ENCODE measurements at regions not wholly inside any gene's neighbourhood (a gene's known extent, or its start where the extent isn't known, plus 50 kb on each side); places are given as distances from the start of the nearest gene placed in this dataset.

DNA sequence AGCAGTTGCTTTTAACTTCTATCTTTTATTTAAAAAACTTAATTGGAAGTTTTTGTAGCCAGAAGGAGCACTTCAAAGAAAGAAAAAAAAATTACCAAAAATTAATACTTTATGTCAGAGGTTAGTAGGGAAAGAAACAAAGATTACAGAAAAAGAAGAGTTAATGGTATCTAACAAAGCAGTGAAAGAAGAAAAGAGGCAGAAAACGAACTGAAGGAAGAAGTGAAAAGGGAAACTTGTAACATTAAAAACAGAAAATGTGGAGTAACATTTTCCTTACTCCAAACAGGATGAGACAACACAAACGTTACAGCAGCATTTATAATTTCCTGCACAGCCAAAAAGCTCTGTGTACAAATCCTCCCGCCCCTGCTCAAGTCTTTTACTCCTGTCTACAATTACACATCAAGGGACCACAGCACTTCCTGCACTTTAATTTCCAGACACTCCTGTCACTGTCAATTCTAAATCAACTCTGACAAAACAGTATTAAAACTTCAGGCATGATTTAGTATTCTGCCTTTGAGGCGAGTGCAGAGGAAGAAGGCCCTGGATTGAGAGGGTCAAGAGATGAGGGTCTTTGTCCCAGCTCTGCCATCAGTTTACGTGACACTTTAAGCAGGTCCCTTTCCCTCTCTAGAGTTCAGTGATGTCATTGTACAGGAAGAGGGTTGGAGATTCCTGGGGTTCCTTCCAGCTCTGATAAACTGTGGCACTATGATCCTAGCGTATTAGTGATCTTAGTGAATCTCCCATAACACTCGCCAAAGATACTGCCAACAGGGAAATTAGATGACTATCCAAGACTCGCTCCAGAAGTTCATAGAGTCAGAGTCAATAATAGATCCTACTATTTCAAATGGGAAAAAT lies 53.2 kb upstream of the LSM14A start:
- DNase-seq (ENCODE audit: low read depth in 2 of 2): no peak
- no peak overlapping the region for H3K4me2 ChIP-seq (ENCODE audit: extremely low read depth, insufficient read depth, low read length)
- no peaks in the 10 kb centered on the region for H3K4me1 ChIP-seq (ENCODE audit: control insufficient read depth, extremely low read depth, insufficient read depth, low read length)
- H3K9me3 ChIP-seq (ENCODE audit: control insufficient read depth, insufficient read depth, low read depth, low read length): no peaks in the 10 kb centered on the region
- peaks cover 8% of the 10 kb centered on the region for H3K27me3 ChIP-seq (ENCODE audit: control insufficient read depth, insufficient read depth, low read length)
- H3K79me2 ChIP-seq (ENCODE audit: control insufficient read depth, insufficient read depth, low read length): no peaks in the 10 kb centered on the region
- H3K27ac ChIP-seq (ENCODE audit: insufficient read depth, low read length): no peak overlapping the region
- no peak overlapping the region for H3K4me3 ChIP-seq (replicated peaks in 1 of 4; ENCODE audit: control extremely low read depth in 1 of 4, insufficient read depth in 1 of 4, low read depth in 3 of 4, low read length in 4 of 4)
- no peaks in the 10 kb centered on the region for H3K36me3 ChIP-seq (ENCODE audit: control insufficient read depth, insufficient read depth, low read length)
- no peak overlapping the region for H2AFZ ChIP-seq (ENCODE audit: low read length)
- H4K20me1 ChIP-seq (ENCODE audit: control insufficient read depth, extremely low read depth, insufficient read depth, low read length): no peaks in the 10 kb centered on the region
- TF ChIP-seq, protein P1, sequence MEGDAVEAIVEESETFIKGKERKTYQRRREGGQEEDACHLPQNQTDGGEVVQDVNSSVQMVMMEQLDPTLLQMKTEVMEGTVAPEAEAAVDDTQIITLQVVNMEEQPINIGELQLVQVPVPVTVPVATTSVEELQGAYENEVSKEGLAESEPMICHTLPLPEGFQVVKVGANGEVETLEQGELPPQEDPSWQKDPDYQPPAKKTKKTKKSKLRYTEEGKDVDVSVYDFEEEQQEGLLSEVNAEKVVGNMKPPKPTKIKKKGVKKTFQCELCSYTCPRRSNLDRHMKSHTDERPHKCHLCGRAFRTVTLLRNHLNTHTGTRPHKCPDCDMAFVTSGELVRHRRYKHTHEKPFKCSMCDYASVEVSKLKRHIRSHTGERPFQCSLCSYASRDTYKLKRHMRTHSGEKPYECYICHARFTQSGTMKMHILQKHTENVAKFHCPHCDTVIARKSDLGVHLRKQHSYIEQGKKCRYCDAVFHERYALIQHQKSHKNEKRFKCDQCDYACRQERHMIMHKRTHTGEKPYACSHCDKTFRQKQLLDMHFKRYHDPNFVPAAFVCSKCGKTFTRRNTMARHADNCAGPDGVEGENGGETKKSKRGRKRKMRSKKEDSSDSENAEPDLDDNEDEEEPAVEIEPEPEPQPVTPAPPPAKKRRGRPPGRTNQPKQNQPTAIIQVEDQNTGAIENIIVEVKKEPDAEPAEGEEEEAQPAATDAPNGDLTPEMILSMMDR (conservative IDR thresholded peaks at IDR 0.05 in 1 of 2, IDR thresholded peaks at IDR 0.05 in 1 of 2; ENCODE audit: low read depth in 1 of 2, low read length in 2 of 2): no peak
- no peak for TF ChIP-seq EZH2 (IDR thresholded peaks at IDR 0.05; ENCODE audit: low read length, missing control alignments)
- H3K9ac ChIP-seq (ENCODE audit: insufficient read depth, low read length): no peak overlapping the region

DNA sequence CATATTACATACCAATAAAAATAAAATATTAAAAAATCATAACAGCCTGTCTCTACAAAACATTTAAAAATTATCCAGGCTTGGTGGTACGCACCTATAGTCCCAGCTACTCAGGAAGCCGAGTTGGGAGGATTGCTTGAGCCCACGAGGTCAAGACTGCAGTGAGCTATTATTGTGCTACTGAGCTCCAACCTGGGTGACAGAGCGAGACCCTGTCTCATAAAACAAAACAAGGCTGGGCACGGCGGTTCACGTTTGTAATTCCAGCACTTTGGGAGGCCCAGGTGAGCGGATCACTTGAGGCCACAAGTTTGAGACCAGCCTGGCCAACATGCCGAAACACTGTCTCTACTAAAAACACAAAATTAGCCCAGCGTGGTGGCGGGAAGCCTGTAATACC lies 52.2 kb upstream of the LSM14A start:
- H4K20me1 ChIP-seq (ENCODE audit: control insufficient read depth, extremely low read depth, insufficient read depth, low read length): no peaks in the 10 kb centered on the region
- no peak for DNase-seq (ENCODE audit: low read depth in 2 of 2)
- TF ChIP-seq, protein P1 (conservative IDR thresholded peaks at IDR 0.05 in 1 of 2, IDR thresholded peaks at IDR 0.05 in 1 of 2; ENCODE audit: low read depth in 1 of 2, low read length in 2 of 2): no peak
- TF ChIP-seq EZH2 (IDR thresholded peaks at IDR 0.05; ENCODE audit: low read length, missing control alignments): no peak

DNA sequence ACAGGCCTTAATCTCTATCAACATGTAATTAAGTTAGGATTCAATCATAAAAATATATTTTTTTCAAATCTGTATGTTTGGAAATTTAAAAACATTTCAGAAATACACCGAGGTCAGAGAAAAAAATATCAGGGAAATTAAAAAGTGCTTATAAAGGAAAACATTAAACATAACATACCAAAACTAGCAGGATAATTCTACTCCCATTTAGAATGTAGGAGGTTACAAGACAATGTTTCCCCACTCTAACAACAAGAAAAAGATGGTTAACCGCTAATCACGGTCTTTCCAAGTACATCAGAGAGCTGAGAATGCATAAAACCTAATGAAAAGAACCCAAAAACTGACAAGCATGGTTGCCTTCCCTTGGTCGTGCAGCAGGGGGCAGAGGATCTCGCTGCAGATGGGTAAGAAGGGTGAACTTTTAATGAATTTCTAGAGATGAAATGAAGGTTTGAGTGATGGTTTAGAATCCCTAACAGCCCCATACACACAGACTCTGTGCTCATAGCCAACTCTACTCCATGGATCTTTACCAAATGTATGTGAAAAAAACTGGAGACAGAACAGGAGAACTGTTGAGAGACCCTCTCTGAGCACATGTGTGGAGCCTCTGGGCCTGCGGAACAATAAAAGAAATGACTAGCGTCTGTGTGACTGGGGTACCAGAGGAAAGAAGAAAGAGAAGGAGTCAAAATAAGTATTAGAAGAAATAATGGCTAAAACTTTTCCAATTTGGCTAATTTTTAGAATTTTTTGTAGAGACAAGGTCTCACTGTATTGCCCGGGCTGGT lies 51.3 kb upstream of the LSM14A start:
- DNase-seq (ENCODE audit: low read depth in 2 of 2): peak; percentile 34 to 67
- TF ChIP-seq, protein P1 (conservative IDR thresholded peaks at IDR 0.05 in 1 of 2, IDR thresholded peaks at IDR 0.05 in 1 of 2; ENCODE audit: low read depth in 1 of 2, low read length in 2 of 2): peak; percentile 91 to 93
- no peak for TF ChIP-seq EZH2 (IDR thresholded peaks at IDR 0.05; ENCODE audit: low read length, missing control alignments)
- H3K4me1 ChIP-seq (ENCODE audit: control insufficient read depth, extremely low read depth, insufficient read depth, low read length): no peaks in the 10 kb centered on the region

More for the DNA sequence above, 52.2 kb upstream of the LSM14A start:
- Histone ChIP-seq H3K9me3 (ENCODE audit: control insufficient read depth, insufficient read depth, low read depth, low read length) (no peaks in the 10 kb centered on the region), H3K4me1 (ENCODE audit: control insufficient read depth, extremely low read depth, insufficient read depth, low read length) (no peaks in the 10 kb centered on the region), H3K9ac (ENCODE audit: insufficient read depth, low read length) (no peak overlapping the region), H3K4me2 (ENCODE audit: extremely low read depth, insufficient read depth, low read length) (no peak overlapping the region), H3K36me3 (ENCODE audit: control insufficient read depth, insufficient read depth, low read length) (no peaks in the 10 kb centered on the region), H3K4me3 (replicated peaks in 1 of 4; ENCODE audit: control extremely low read depth in 1 of 4, insufficient read depth in 1 of 4, low read depth in 3 of 4, low read length in 4 of 4) (no peak overlapping the region), H2AFZ (ENCODE audit: low read length) (no peak overlapping the region), H3K79me2 (ENCODE audit: control insufficient read depth, insufficient read depth, low read length) (no peaks in the 10 kb centered on the region), H3K27ac (ENCODE audit: insufficient read depth, low read length) (no peak overlapping the region), H3K27me3 (ENCODE audit: control insufficient read depth, insufficient read depth, low read length) (peaks cover 8% of the 10 kb centered on the region)

More for the DNA sequence above, 51.3 kb upstream of the LSM14A start:
- no peak overlapping the region for H3K4me2 ChIP-seq (ENCODE audit: extremely low read depth, insufficient read depth, low read length)
- H3K9ac ChIP-seq (ENCODE audit: insufficient read depth, low read length): no peak overlapping the region
- H3K4me3 ChIP-seq (replicated peaks in 1 of 4; ENCODE audit: control extremely low read depth in 1 of 4, insufficient read depth in 1 of 4, low read depth in 3 of 4, low read length in 4 of 4): no peak overlapping the region
- no peaks in the 10 kb centered on the region for H4K20me1 ChIP-seq (ENCODE audit: control insufficient read depth, extremely low read depth, insufficient read depth, low read length)
- H3K27me3 ChIP-seq (ENCODE audit: control insufficient read depth, insufficient read depth, low read length): peaks cover 8% of the 10 kb centered on the region
- no peaks in the 10 kb centered on the region for H3K9me3 ChIP-seq (ENCODE audit: control insufficient read depth, insufficient read depth, low read depth, low read length)
- H2AFZ ChIP-seq (ENCODE audit: low read length): no peak overlapping the region
- H3K27ac ChIP-seq (ENCODE audit: insufficient read depth, low read length): no peak overlapping the region
- H3K36me3 ChIP-seq (ENCODE audit: control insufficient read depth, insufficient read depth, low read length): no peaks in the 10 kb centered on the region
- no peaks in the 10 kb centered on the region for H3K79me2 ChIP-seq (ENCODE audit: control insufficient read depth, insufficient read depth, low read length)

All from fibroblast of lung (primary cell).